Upper lobe of left lung (tissue), 6 donors: ENCODE measurements at regions not wholly inside any gene's neighbourhood (a gene's known extent, or its start where the extent isn't known, plus 50 kb on each side); places are given as distances from the start of the nearest gene placed in this dataset.

Experiments used
- ATAC-seq, 2 donors: fragments of 200-7000 bp; cut with Tn5 transposase; one replicate each; pipeline ENCODE4 v1.9.1; 2022; ENCODE audit warnings: mild to moderate bottlenecking in 2 of 2, moderate library complexity in 2 of 2; ENCODE audit not compliant: low FRiP score in 2 of 2
- DNase-seq, 2 donors: peaks; one replicate each; pipeline ENCODE4 v3.0.0-alpha.2; 2019 to 2020
- H3K27ac ChIP-seq, 4 donors: fragments of 200-600 bp; sonication (generic); one replicate each; pipeline ENCODE4 v1.5.1; 2016 to 2019
- H3K27me3 ChIP-seq, 4 donors: fragments of 200-600 bp; sonication (generic); one replicate each; pipeline ENCODE4 v1.5.1; 2017 to 2019
- H3K36me3 ChIP-seq, 4 donors: fragments of 200-600 bp; sonication (generic); one replicate each; pipeline ENCODE4 v1.5.1; 2016 to 2019
- H3K4me1 ChIP-seq, 4 donors: fragments of 200-600 bp; sonication (generic); one replicate each; pipeline ENCODE4 v1.5.1; 2018 to 2019
- H3K4me3 ChIP-seq, 4 donors: fragments of 200-600 bp; sonication (generic); one replicate each; pipeline ENCODE4 v1.5.1; 2017 to 2019; ENCODE audit warnings: mild to moderate bottlenecking in 2 of 4, moderate library complexity in 1 of 4
- H3K9me3 ChIP-seq, 4 donors: fragments of 200-600 bp; sonication (generic); one replicate each; pipeline ENCODE4 v1.5.1; 2018 to 2019
- CTCF ChIP-seq, 6 experiments: fragments of 450-650 bp in 4 of 6; fragments of 200-600 bp in 2 of 6; sonication (generic) in 2 of 6; IDR thresholded peaks; one replicate each; pipeline ENCODE4 v1.5.1; 2016 to 2019; ENCODE audit warnings: antibody characterized with exemption in 6 of 6
- EP300 ChIP-seq, 4 donors: sonication (generic); formaldehyde crosslinking; IDR thresholded peaks; one replicate each; pipeline ENCODE4 v1.5.1; 2017; ENCODE audit warnings: antibody characterized with exemption in 4 of 4, control low read depth in 2 of 4
- POLR2A ChIP-seq, 4 donors: fragments of 450-650 bp; IDR thresholded peaks; one replicate each; pipeline ENCODE4 v1.5.1; 2016 to 2017; ENCODE audit warnings: antibody characterized with exemption in 4 of 4, mild to moderate bottlenecking in 2 of 4
- POLR2AphosphoS5 ChIP-seq, 2 donors: sonication (generic); formaldehyde crosslinking; IDR thresholded peaks; one replicate each; pipeline ENCODE4 v1.5.1; 2017; ENCODE audit warnings: antibody characterized with exemption in 2 of 2
- WGBS, 2 donors: methylation state at CpG; one replicate each; pipeline ENCODE4 v1.1.5; 2017 to 2018; 5-methylcytosine and 5-hydroxymethylcytosine counted together
- donor health status: DM: no; HTN: no; CAD: no; lungs with moderate emphysema.
- donor health status: DM: no; HTN: yes; CAD: no; lungs with severe emphysema.

- WGBS, 2 donors, result 90 to 97% methylated on average over 3 of the region's 3 CpGs
- no peak for ATAC-seq
- no peak for TF ChIP-seq EP300 (IDR thresholded peaks at IDR 0.05)
- no peak for TF ChIP-seq POLR2A (IDR thresholded peaks at IDR 0.05)
- no peak for TF ChIP-seq CTCF (IDR thresholded peaks at IDR 0.05)
- no peak for TF ChIP-seq POLR2AphosphoS5 (IDR thresholded peaks at IDR 0.05)
These were observed 654.9 kb upstream of the KCNMB2 start for GRCh38 chr3:177881351-177881750.

GRCh38 chr3:177882124-177882648, 654.0 kb upstream of the KCNMB2 start:
- 87% methylated on average over 5 of the region's 5 CpGs for WGBS, 2 donors
- no peaks in the 10 kb centered on the region for H3K27me3 ChIP-seq

More at GRCh38 chr3:177881351-177881750, 654.9 kb upstream of the KCNMB2 start:
- no peak for DNase-seq
- Histone ChIP-seq H3K4me1 (no peaks in the 10 kb centered on the region), H3K4me3 (no peak overlapping the region), H3K27ac (no peak overlapping the region), H3K27me3 (no peaks in the 10 kb centered on the region), H3K9me3 (no peaks in the 10 kb centered on the region), H3K36me3 (no peaks in the 10 kb centered on the region)

GRCh38 chr3:177883091-177883490, 653.1 kb upstream of the KCNMB2 start:
- ATAC-seq (no peak), DNase-seq (no peak)
- no peaks in the 10 kb centered on the region for H3K36me3 ChIP-seq
- H3K9me3 ChIP-seq, result no peaks in the 10 kb centered on the region
- TF ChIP-seq POLR2AphosphoS5 (IDR thresholded peaks at IDR 0.05) (no peak), CTCF (IDR thresholded peaks at IDR 0.05) (no peak), POLR2A (IDR thresholded peaks at IDR 0.05) (no peak), EP300 (IDR thresholded peaks at IDR 0.05) (no peak)
- H3K27me3 ChIP-seq, result no peaks in the 10 kb centered on the region
- H3K4me3 ChIP-seq, result no peak overlapping the region
- H3K27ac ChIP-seq, result no peak overlapping the region
- no peaks in the 10 kb centered on the region for H3K4me1 ChIP-seq
- 42 to 92% methylated on average over 2 of the region's 2 CpGs for WGBS, 2 donors

More at GRCh38 chr3:177882124-177882648, 654.0 kb upstream of the KCNMB2 start:
- Histone ChIP-seq H3K27ac (no peak overlapping the region), H3K4me1 (no peaks in the 10 kb centered on the region), H3K4me3 (no peak overlapping the region), H3K9me3 (no peaks in the 10 kb centered on the region), H3K36me3 (no peaks in the 10 kb centered on the region)
- no peak for TF ChIP-seq EP300 (IDR thresholded peaks at IDR 0.05)
- TF ChIP-seq CTCF (IDR thresholded peaks at IDR 0.05), result no peak
- TF ChIP-seq POLR2A (IDR thresholded peaks at IDR 0.05), result no peak
- no peak for TF ChIP-seq POLR2AphosphoS5 (IDR thresholded peaks at IDR 0.05)
- ATAC-seq (no peak), DNase-seq (no peak)

- Histone ChIP-seq H3K27ac (no peak overlapping the region), H3K9me3 (no peaks in the 10 kb centered on the region), H3K36me3 (no peaks in the 10 kb centered on the region), H3K4me1 (no peaks in the 10 kb centered on the region), H3K4me3 (no peak overlapping the region), H3K27me3 (no peaks in the 10 kb centered on the region)
- no peak for TF ChIP-seq POLR2A (IDR thresholded peaks at IDR 0.05)
- no peak for TF ChIP-seq POLR2AphosphoS5 (IDR thresholded peaks at IDR 0.05)
- no peak for TF ChIP-seq EP300 (IDR thresholded peaks at IDR 0.05)
- WGBS, 2 donors, result 69 to 78% methylated on average over 1 of the region's 1 CpG
- DNase-seq (no peak), ATAC-seq (no peak)
These were observed 652.3 kb upstream of the KCNMB2 start for GRCh38 chr3:177883957-177884356.

GRCh38 chr3:177885063-177885462, 651.2 kb upstream of the KCNMB2 start:
- 70 to 71% methylated on average over 5 of the region's 5 CpGs for WGBS, 2 donors
- TF ChIP-seq POLR2A (IDR thresholded peaks at IDR 0.05), result no peak
- TF ChIP-seq POLR2AphosphoS5 (IDR thresholded peaks at IDR 0.05), result no peak
- TF ChIP-seq CTCF (IDR thresholded peaks at IDR 0.05), result no peak
- TF ChIP-seq EP300 (IDR thresholded peaks at IDR 0.05), result no peak
- Histone ChIP-seq H3K4me3 (no peak overlapping the region), H3K9me3 (no peaks in the 10 kb centered on the region), H3K27me3 (no peaks in the 10 kb centered on the region), H3K36me3 (no peaks in the 10 kb centered on the region), H3K27ac (no peak overlapping the region), H3K4me1 (no peaks in the 10 kb centered on the region)
- DNase-seq (no peak), ATAC-seq (no peak)
